Dedifferentiated amniotic fluid mesenchymal stem cell (primary cell): ENCODE measurements at regions not wholly inside any gene's neighbourhood (a gene's known extent, or its start where the extent isn't known, plus 50 kb on each side); places are given as distances from the start of the nearest gene placed in this dataset.

ENCODE experiments used
- DNase-seq: peaks from one replicate; pipeline ENCODE4 v3.0.0-alpha.2; 2016; ENCODE audit errors: extremely low spot score

DNA sequence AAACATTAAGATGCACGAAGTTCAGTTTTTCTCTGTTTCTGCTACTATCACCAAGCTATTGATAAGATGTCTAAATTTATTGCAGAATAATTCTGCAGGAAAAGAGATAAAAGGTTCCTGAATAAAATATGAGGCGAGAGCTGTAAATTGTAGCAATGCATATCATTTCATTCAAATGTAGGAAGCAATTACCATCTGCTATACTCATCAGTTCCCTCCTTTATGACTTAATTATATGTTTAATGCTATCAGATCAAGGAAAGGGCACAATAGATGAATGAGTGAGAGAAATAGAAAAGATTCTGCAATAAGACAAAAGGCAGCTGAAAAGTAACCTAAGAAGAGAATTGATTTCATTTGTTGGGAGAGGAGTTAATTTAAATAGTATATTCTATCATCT is 108.2 kb upstream of the GALNT5 start:
- no peak for DNase-seq

DNA sequence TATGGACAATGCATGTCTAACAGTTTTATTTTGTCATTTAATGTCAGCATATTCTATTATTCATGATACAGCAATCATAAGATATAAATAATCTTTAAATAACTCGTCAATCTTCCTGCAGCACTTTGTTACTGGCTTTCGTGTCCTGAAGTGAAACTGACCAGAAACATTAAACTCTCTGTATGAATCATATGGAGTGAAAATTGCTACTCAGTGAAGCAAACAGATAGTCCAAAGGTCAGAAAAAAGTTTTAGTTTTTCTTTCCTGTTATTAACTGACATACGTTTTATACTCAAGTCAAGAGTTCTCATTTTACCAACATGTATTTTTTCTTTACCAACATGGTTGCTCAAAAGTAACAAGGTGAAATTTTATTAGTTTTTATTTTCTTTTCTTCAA is 106.8 kb upstream of the GALNT5 start:
- peak; percentile 61 for DNase-seq

DNA sequence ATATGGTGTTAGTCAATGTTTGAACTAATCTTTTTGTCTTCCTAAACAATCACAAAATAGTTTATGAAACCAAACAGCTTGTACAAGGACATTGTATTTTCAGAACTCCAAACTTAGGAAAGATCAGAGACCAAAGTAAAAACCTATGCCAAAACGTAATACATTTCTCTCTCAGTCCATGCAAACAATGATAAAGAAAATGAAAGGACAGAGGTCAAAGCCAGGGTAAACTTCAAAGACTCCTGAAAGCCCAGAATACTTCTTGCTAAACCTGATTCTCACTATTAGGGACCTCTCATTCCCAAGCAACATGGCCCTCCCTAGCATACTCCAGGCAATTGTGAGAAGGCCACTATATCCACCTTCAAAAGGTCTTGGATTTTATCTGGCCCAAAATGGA is 105.1 kb upstream of the GALNT5 start:
- no peak for DNase-seq

DNA sequence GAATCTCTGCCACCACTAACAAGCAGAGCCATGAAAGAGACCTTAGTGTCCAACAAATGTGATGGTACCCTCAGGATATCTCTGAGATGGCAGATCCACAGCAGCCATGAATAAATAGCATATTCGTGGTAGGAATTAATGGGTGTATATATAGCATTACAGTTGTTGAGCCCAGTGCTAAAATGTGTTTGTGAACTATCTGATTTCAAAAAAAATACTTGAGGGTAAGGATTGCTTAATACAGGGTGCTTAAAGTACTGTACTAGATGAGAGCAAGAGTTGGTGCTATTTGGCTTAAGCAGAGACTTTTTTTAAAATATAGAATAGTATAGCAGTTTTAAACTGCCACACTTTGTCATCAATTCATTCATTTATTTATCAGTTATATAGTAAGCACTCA is 101.5 kb upstream of the GALNT5 start:
- no peak for DNase-seq

DNA sequence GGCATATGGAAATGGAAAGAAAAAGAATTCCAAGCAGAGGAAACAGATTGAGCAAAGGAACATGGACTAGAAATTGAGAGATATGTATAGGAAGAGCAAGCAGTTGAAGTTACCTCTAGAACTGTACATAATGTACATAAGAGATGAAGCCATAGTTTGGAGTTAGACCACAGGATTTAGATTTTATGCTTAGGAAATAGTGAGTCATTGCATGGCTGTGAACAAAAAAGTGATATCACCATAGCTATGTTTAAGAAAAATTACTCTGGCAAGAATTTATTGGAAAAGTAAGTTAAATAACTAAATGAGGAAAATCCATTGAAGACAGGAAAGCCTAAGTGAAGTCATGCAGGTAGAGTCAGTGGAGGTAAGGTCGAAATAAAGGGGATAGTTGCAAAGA is 99.4 kb upstream of the GALNT5 start:
- DNase-seq = peak; percentile 42

DNA sequence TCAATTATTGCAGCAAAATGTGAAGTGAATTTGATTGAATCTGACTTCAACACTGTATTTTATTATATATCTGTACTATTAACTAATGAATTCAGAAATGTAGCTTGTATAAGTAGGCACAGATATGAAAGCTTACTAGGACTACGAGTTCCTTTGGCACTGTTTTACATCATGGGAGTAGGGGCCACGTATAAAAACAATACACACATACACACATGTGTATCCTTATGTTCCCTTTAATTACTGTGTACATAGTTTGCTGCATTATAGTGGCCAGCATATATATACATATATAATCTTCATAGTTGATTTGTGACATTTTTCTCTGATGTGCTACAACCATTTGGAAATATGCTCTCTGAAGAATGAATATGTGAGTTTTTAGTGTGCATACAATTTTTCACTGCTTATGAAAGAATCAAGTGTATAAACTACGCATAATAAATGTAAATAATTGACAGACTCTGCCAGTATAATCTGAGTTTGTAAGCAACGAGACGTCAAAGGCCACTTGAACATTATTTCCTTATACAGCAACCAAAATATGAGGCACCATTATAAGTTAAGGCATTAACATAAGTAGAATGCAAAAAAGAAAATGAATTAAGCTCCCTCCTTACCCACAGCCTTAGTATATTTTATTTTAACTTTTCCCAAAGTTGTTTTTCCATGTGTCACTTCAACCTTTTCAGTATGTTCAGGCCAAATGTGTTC is 98.1 kb upstream of the GALNT5 start:
- DNase-seq = no peak

DNA sequence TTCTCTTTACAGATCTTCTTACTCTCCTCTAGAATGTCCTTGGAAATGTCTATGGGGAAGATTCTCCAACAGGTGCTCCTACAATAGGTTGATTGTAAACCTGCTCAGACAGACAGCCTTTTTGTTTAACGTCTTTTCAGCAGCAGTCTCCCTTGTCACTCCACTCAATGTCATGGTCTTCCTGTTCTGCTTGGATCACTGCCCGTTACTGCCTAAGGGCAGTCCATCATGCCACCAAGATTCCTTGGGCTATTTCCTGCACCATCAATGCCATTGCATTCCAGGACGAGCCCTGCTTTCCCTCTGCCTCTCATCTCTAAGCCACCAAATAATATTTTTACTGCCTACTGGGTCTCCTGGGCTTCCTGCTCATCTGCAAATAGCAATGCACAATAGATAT is 97.4 kb upstream of the GALNT5 start:
- no peak for DNase-seq

DNA sequence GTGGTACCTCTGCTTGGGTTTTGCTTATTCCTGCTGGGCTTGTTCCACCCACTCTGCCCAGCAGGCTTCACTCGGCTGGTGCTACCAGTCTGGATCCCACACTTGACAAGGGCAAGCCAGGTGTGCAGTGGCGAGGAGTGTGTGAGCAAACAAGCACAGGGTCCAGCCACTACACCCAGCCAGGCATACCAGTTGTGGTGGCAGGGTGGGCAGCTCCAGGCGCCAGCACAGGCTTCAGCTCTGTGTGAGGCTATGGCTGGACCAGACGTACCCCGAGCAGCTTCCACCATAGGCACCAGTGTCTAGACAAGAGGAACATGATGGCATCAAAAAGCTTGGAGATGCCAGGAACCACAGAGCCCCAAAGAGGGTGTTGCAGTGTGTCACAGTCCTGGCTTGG is 93.1 kb upstream of the GALNT5 start:
- DNase-seq = no peak

DNA sequence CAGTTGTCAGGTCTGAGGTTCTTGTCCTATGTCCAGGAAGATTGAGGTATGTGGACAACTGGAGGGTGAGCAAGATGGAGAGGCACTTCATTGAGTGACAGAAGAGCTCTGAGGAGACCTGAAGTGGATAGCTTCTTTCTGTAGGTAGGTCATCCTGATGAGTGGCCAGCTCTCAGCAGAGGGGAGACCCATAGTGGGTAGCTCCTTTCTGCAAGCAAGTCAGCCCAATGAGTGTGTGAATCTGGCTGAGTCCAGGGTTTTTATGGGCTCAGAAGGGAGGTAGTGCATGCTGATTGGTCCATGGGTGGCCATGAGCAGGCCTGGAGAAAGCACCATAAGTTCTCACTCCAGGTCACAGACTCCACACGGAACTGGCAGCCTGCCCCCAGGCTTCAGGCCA is 92.6 kb upstream of the GALNT5 start:
- DNase-seq = no peak

DNA sequence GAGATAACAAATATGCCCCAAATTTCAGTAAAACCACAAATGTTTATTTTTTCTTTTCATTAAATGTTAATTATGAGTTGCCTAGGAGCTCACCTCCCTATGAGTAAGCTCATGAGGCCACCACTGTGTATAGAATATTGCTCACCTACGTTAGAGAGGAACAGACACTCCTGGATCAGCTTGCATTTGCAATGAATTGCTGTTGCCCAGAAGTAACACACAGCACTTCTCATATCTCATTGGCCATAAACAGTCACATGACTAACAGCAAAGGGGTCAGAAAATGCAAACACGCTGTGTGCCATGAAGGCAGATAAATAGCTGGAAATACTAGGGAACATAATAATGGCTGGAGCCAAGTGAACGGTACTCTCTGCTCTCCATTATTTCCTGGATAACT is 89.0 kb upstream of the GALNT5 start:
- DNase-seq = no peak

DNA sequence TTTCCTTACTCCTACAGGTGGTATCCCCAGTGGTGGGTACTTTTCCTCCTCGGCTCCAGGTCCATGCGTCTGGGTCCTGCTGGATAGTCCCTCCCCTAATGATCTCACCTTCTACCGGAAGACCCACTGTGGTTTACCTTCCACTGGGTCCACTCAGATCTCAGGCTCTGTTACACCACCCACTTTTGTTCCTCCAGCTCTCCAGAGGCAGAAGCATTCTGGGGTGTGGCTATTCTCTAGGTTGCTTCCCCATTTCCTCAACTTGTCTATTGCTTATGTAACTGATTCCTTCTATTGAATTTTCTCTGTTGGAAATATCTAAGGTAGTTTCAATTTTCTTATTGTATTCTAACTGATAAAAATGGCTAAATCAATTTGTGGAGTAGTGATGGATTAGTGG is 87.6 kb upstream of the GALNT5 start:
- DNase-seq = no peak

DNA sequence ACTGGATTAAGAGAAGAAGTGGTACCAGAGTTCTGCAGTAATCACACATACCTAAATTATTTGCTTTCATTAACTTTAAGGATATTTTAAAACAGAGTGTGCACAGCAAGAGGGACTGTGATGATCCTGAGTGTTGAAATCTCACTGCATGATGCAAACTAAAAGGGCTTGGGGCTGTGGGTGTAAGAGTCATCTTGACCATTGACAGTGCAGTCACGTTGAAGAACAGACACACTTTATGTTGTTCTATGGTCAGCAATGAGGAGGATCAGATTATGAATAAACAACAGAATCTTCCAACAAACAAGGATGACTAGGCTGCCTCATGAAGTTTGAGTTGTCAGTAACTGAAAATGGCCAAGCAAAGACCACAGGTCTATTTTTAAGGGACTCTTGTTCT is 87.2 kb upstream of the GALNT5 start:
- DNase-seq = no peak

DNA sequence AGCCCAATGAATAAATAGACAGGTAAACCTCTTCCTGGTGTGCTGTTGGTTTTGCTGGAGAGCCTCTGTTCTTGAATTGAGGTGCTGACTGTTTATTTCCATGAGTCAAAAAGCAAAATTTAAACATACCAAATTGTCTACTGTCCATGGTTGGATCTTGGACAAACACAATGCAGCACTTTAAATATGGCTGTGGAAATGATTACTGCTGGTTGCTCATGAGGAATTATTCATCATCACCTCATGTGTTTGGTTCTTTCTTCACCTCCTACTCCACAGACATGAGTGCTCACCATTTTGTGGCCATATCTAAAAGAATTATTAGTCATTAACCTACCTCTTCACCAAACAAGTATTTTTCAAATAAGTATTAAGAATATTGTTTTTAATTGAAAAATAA is 85.3 kb upstream of the GALNT5 start:
- no peak for DNase-seq

DNA sequence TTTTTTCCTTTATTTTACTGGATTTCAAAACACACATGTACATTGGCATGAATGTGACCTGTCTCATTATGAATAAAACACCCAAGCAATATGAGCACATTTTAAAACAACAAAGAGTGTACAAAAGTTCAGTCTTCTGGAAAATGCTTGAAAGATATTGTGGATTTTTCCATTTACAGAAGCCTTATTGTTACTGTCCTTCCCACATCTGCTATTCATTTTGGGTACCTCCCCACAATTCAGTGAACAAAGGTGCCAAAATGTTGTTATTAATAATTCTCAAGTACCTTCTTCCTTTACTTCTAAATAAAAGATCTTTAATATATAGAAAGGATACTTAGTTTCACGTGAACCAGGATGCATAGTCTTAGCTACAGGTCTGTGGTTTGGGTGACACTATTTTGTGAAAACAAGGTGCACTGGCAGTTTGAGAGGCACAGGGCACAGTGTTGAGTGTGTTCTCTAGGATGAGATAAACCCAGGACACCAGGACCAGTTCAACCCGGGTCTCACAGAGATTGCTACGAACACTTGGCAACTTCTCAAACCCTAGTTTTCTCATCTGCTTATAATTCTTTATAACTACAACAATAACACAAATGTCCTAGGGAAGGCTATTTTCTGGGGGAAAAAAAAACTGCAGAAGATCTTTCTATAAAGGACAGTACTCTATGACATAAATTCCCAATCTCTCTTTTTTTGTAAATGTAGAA is 84.5 kb upstream of the GALNT5 start:
- no peak for DNase-seq

DNA sequence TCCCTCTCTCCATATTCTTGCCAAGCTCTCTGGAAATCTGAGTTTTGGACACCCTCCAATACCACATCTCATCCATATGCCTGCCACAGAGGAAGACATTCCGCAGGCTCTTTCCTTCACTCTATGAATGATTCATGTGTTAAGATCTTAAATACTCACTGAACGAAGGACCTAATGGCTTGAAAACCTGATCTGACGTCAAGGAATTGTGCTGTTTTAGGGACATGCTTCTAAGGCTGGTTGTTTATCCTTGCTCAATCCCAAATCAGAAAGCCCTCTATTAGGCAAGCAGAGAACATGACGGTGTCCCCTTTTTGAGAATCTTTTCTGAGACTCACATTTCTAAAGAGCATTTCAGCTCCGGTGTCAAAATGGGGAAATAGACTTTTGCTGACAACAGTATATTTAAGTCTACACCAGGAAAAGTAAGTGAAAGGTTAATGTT is 83.7 kb upstream of the GALNT5 start:
- peak; percentile 99 for DNase-seq

DNA sequence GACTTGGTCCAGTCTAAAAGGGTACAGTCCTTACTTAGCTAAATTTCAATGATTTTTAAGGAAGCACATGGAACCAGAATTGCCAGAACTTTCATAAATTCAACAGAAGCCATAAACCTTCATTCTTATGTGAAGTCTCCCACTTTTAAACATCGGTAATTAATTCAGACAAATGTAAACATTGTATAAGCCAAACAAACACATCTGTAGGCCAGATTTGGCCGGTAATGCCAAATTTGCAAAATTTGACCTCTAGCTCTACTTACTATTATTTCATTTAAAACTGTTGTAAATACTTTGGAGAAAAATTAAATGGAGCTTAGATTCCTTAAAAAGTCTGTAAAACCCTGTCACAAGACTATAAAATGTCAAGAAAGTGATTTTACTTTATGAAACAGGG is 83.2 kb upstream of the GALNT5 start:
- no peak for DNase-seq

DNA sequence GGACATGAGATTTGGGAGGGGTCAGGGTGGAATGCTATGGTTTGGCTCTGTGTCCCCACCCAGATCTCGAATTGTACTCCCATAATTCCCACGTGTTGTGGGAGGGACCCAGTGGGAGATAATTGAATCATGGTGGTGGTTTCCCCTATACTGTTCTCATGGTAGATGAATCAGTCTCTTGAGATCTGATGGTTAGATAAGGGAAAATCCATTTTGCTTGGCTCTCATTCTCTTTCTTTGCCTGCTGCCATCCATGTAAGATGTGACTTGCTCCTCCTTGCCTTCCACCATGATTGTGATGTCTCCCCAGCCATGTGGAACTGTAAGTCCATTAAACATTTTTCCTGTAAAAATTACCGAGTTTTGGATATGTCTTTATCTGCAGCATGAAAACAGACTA is 80.9 kb upstream of the GALNT5 start:
- DNase-seq = no peak

DNA sequence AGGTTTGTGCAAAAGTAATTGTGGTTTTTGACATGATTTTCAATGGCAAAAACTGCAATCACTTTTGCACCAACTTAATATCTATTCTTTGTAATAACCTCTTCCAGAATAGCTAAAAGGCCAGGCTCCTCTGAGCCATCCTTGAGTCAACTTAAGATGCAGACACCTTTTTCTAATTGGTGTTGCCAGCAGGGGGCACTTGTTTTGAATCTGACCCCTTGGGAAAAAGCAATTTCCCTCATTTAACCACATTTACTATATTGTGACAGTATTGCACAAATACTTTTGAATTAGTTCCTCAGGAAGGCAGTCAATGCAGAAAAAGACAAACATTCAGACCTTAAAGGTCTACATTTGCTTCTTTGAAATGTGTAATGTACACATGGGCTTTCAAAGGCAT is 78.6 kb upstream of the GALNT5 start:
- DNase-seq = no peak

DNA sequence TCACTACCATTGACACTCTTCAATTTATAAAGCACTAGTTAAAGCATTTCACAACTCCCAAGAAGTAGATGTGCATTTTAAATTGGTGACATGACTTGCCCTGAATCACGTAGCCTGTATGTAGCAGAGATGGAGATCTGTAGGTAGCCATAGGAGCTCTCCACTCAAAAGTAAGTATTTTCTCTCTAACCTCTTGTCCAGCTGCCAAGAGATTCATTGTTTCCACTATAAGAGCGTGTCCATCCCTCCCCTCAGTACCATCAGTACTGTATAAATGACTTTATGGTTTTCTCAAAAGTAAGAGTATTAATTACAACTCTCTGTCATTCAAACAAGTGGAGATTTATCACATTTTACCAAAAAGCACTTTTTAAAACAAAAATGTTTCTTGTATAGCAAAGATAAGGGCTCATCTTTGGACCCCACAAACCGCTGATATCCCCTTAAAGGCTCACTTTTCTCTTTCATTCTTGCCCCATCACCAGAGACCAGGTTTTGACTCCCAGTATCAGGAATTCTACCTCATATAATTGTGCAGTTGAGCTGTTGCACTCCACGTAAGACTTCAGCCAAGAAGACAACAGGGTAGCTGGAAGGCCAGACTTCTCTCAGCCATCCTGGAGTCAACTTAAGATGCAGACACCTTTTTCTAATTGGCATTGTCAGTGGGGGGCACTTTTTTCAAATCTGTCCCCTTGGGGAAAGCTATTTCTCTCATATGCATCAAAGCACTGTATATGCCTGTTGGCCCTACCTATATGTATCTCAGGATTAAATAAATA is 78.0 kb upstream of the GALNT5 start:
- no peak for DNase-seq

DNA sequence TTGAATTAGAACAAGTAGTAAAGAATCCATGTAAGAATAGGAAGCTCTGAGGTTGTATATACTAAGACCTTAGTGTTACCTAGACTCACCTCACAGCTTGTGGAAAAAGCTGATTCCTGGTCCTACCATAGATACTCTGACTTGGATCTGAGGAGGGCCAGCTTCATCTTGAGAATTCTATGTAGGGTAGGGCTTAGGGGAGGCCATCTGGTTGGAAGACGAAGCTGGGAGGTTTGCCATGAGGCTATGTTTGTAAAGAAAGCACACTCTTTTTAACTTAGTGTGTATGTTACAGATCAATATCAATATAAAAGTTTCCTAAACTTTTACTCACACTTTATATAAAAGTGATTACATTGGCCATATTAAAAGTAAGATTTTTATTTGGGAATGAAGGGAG is 77.1 kb upstream of the GALNT5 start:
- no peak for DNase-seq

DNA sequence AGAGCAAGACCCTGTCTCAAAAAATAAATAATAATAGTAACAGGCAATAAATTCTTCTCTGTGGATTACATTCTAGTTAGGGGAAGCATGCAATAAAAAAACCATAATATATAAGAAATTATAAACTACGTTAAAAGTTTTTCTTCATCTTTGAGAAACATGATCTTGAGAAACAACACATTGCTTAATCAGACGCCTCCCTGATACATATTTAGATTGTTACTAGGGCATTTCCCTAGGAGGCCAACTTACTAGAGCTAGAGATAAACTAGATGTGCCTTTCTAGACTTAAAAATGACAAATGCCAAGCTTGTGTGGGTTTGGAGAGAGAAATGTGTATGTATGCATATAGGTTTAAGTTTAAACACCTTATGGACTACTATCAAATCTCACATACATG is 76.3 kb upstream of the GALNT5 start:
- DNase-seq = no peak

DNA sequence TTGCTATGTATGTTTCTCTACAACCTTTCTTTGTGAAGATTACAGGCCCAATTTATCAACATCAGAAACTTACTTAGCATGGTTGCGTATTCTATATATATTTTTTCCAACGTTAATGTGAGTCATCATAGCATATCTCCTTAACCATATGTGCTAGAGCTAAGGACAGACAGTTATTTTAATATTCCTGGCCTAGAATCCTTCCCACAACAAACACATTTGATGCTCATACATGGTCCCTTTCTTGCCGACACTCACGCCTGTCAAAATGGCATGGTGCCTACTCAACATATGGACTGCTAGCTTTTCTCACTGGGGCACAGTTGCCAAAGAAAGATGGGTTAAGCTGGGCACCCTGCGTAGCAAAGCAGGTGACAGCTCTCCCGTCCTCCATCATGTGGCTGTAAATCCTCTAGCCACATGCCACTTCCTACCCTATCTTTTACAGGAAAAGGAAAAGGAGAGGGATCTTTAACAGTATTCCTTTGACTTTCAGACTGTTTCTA is 75.2 kb upstream of the GALNT5 start:
- DNase-seq = no peak
